ENCODE measurements at regions not wholly inside any gene's neighbourhood (a gene's known extent, or its start where the extent isn't known, plus 50 kb on each side); places are given as distances from the start of the nearest gene placed in this dataset.

- Histone ChIP-seq H3K27me3 (ENCODE audit: insufficient read depth, poor library complexity, severe bottlenecking) (no peaks in the 10 kb centered on the region), H3K4me3 (replicated peaks; ENCODE audit: insufficient read depth, low read length) (no peak overlapping the region), H3K27ac (replicated peaks) (no peak overlapping the region)
- no peak for DNase-seq (ENCODE audit: low read depth in 1 of 2, low spot score in 1 of 2)
- TF ChIP-seq SPI1 (IDR thresholded peaks at IDR 0.05; ENCODE audit: borderline replicate concordance, low read depth) (peak; percentile 55; the same call in 1 of the 2 replicates), CTCF (IDR thresholded peaks at IDR 0.05; ENCODE audit: insufficient read depth, low read length) (no peak), POLR2AphosphoS5 (IDR thresholded peaks at IDR 0.05; ENCODE audit: low read depth) (no peak)
Measured at GRCh38 chr17:70365091-70365583, 195.8 kb downstream of the KCNJ2 start.

- TF ChIP-seq REST (IDR thresholded peaks at IDR 0.05; ENCODE audit: insufficient replicate concordance, low read depth) (no peak), GABPA (IDR thresholded peaks at IDR 0.05; ENCODE audit: low read depth) (no peak), CTCF (IDR thresholded peaks at IDR 0.05; ENCODE audit: insufficient read depth, low read length) (no peak), POLR2AphosphoS5 (IDR thresholded peaks at IDR 0.05; ENCODE audit: low read depth) (no peak), SPI1 (IDR thresholded peaks at IDR 0.05; ENCODE audit: borderline replicate concordance, low read depth) (no peak)
- Histone ChIP-seq H3K4me3 (replicated peaks; ENCODE audit: insufficient read depth, low read length) (no peak overlapping the region), H3K27me3 (ENCODE audit: insufficient read depth, poor library complexity, severe bottlenecking) (no peaks in the 10 kb centered on the region), H3K27ac (replicated peaks) (no peak overlapping the region)
- DNase-seq (ENCODE audit: low read depth in 1 of 2, low spot score in 1 of 2): no peak
Measured at GRCh38 chr17:70366386-70366785, 197.1 kb downstream of the KCNJ2 start.

- TF ChIP-seq POLR2AphosphoS5 (IDR thresholded peaks at IDR 0.05; ENCODE audit: low read depth) (no peak), CTCF (IDR thresholded peaks at IDR 0.05; ENCODE audit: insufficient read depth, low read length) (no peak), REST (IDR thresholded peaks at IDR 0.05; ENCODE audit: insufficient replicate concordance, low read depth) (no peak), GABPA (IDR thresholded peaks at IDR 0.05; ENCODE audit: low read depth) (no peak), SPI1 (IDR thresholded peaks at IDR 0.05; ENCODE audit: borderline replicate concordance, low read depth) (no peak)
- Histone ChIP-seq H3K27me3 (ENCODE audit: insufficient read depth, poor library complexity, severe bottlenecking) (no peaks in the 10 kb centered on the region), H3K27ac (replicated peaks) (no peak overlapping the region), H3K4me3 (replicated peaks; ENCODE audit: insufficient read depth, low read length) (no peak overlapping the region)
- no peak for DNase-seq (ENCODE audit: low read depth in 1 of 2, low spot score in 1 of 2)
Measured at GRCh38 chr17:70368011-70368410, 198.7 kb downstream of the KCNJ2 start.

- DNase-seq (ENCODE audit: low read depth in 1 of 2, low spot score in 1 of 2): no peak
- Histone ChIP-seq H3K4me3 (replicated peaks; ENCODE audit: insufficient read depth, low read length) (no peak overlapping the region), H3K27me3 (ENCODE audit: insufficient read depth, poor library complexity, severe bottlenecking) (no peaks in the 10 kb centered on the region), H3K27ac (replicated peaks) (no peak overlapping the region)
- no peak for TF ChIP-seq SPI1 (IDR thresholded peaks at IDR 0.05; ENCODE audit: borderline replicate concordance, low read depth)
Measured at GRCh38 chr17:70369391-70369790, 200.1 kb downstream of the KCNJ2 start.

Measured in HL-60 (cell line).